ENCODE measurements at regions not wholly inside any gene's neighbourhood (a gene's known extent, or its start where the extent isn't known, plus 50 kb on each side); places are given as distances from the start of the nearest gene placed in this dataset.
"Not testable (repeated sequence)": the region's sequence is repeated elsewhere in the genome, so short reads cannot be mapped to it uniquely, and the experiment has no call there.

- no peak for DNase-seq
Measured at GRCh38 chr11:115656041-115656440, 151.8 kb upstream of the CADM1 start.

GRCh38 chr11:115654792-115655191 lies 150.6 kb upstream of the CADM1 start:
- DNase-seq, result no peak

- no peak for DNase-seq
Measured at GRCh38 chr11:115653926-115654325, 149.7 kb upstream of the CADM1 start.

- DNase-seq, result no peak
Measured at GRCh38 chr11:115653076-115653475, 148.9 kb upstream of the CADM1 start.

GRCh38 chr11:115652496-115652895 lies 148.3 kb upstream of the CADM1 start:
- no peak for DNase-seq

GRCh38 chr11:115652094-115652493 lies 147.9 kb upstream of the CADM1 start:
- no peak for DNase-seq

- DNase-seq, result no peak
Measured at GRCh38 chr11:115649461-115649860, 145.2 kb upstream of the CADM1 start.

GRCh38 chr11:115645631-115646317 lies 141.6 kb upstream of the CADM1 start:
- no peak for DNase-seq

GRCh38 chr11:115644856-115645255 lies 140.6 kb upstream of the CADM1 start:
- no peak for DNase-seq

- no peak for DNase-seq
Measured at GRCh38 chr11:115643549-115644270, 139.5 kb upstream of the CADM1 start.

- DNase-seq, result no peak
Measured at GRCh38 chr11:115642660-115643059, 138.4 kb upstream of the CADM1 start.

- no peak for DNase-seq
Measured at GRCh38 chr11:115637599-115638241, 133.5 kb upstream of the CADM1 start.

GRCh38 chr11:115636753-115637527 lies 132.7 kb upstream of the CADM1 start:
- no peak for DNase-seq

GRCh38 chr11:115633977-115634376 lies 129.8 kb upstream of the CADM1 start:
- DNase-seq, result not testable (repeated sequence)

- DNase-seq, result no peak
Measured at GRCh38 chr11:115632061-115632460, 127.8 kb upstream of the CADM1 start.

GRCh38 chr11:115631609-115632008 lies 127.4 kb upstream of the CADM1 start:
- no peak for DNase-seq

GRCh38 chr11:115630214-115630613 lies 126.0 kb upstream of the CADM1 start:
- DNase-seq, result no peak

- no peak for DNase-seq
Measured at GRCh38 chr11:115629456-115630015, 125.3 kb upstream of the CADM1 start.

- DNase-seq, result no peak
Measured at GRCh38 chr11:115627666-115628460, 123.6 kb upstream of the CADM1 start.

GRCh38 chr11:115627071-115627470 lies 122.9 kb upstream of the CADM1 start:
- no peak for DNase-seq

GRCh38 chr11:115626414-115626813 lies 122.2 kb upstream of the CADM1 start:
- no peak for DNase-seq

- no peak for DNase-seq
Measured at GRCh38 chr11:115625502-115625901, 121.3 kb upstream of the CADM1 start.

All from skin of body (tissue), 1 donor.